HG02623 (cell line): ENCODE measurements at regions not wholly inside any gene's neighbourhood (a gene's known extent, or its start where the extent isn't known, plus 50 kb on each side); places are given as distances from the start of the nearest gene placed in this dataset.

Source experiments
- ATAC-seq: cut with Tn5 transposase; IDR thresholded peaks from one replicate; pipeline ENCODE4 v1.9.1; 2021; ENCODE audit warnings: moderate library complexity; ENCODE audit not compliant: unreplicated experiment

DNA sequence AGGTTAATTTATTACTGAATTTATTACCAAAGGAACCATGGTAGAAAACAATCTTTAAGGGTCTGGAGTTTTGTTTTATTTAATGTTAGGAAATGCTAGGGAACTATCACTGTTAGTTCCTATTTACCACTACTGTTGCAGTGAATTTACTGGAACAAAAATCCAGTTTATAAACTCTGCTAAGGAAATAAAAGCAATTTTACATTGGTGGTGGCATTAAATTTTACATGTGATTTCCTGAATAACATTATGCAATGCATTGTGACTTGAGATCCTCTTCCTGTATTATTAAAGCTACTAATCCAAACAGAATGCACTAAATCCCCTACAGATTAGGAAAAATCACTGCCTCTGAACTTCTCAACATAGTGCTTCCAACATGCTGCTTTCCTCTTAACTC is 599.5 kb upstream of the PTGER4 start:
- ATAC-seq: no peak

DNA sequence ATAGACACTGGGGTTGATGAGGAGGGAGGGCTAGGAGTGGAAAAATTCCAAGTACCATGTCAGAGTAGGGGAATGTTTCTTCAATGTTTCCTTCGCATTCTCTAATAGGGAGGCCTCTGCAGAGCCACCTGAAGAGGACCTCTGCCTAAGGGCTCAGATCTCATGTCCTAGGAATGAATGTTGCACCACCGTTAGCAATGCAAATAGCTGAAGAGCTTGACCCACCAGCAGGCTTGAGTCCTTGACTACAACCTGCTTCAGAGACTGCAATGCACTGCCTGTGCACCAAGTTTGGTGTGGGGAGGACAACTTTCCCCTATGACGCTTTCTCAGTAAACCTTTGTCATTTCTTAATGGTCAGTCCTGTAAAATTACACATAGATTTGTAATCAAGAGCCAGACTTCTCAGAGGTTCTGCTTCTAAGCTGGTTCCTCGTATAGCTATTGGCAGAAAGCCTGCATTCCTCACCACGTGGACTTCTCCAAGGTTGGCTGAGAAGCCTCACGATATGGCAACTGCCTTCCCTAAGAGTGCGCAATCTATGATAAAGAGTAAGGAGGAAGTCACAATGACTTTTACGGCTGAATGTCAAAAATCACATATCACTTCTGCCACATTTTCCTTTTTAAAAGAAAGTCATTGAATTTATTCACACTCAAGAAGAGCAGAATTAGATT is 600.7 kb upstream of the PTGER4 start:
- ATAC-seq: no peak

DNA sequence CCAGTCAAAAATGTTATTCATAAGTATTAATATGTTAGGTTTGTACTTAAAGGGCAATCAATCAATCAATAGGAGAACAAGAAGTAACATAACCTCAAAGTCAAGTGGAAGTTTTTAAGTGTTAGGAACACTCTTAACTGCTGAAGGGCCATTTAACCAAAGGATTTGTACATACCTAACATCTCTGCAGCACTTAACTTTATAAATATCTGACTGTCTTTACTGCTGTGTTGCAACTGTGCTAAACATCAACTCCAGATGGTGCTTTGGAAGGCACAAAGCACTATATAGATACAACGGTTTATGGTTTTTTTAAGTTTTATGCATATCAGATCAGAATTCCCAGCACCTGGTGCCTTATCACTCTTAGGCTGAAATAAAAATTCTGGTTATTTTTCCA is 604.9 kb upstream of the PTGER4 start:
- no peak for ATAC-seq

DNA sequence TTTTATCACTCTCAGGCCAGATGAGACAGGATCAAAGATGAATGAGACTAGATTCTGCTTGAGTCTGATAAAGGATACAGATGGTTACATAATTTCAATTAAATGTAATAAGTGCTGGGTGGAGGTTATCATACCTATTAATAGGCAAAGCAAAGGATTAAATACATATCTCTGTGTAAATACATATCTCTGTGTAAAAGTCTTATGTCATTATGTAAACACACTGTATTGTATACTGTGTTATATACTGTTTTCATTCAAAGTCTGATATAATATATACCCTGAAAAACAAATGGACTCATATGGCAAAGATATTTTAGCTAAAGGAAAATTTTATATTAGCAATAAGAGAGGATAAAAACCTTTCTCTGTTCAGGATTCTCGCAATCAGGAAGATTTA is 605.8 kb upstream of the PTGER4 start:
- ATAC-seq: no peak

DNA sequence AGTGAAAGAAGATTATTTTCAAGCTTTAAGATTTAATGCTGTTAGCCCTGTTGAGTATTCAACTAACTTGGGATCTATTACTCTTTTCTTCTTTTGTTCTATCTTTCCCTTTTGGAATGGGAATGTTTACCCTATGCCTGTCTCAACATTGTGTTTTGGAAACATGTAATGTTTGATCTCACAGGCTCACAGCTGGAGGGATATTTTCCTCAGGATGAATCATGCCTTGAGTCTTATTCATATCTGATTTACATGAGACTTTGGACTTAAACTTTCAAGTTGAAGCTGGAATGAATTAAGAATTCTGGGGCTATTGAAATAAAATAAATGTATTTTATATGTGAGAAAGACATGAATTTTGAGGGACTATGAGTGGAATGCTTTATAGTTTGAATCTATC is 607.8 kb upstream of the PTGER4 start:
- no peak for ATAC-seq

DNA sequence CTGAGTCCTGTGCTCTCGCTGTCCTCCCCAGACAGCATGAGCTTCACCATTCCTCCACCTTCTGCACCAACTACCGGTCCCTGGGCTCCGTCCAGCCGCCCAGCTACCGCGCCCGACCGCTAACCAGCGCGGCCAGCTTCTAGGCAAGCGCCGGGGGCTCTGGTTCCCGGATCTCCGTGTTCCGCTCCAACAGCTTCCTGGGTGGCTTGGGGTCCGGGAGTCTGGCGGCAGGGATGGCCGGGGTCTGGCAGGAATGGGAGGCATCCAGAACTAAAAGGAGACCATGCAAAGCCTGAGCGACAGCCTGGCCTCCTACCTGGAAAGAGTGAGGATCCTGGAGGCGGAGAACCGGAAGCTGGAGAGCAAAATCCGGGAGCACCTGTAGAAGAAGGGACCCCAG is 613.1 kb upstream of the PTGER4 start:
- no peak for ATAC-seq

DNA sequence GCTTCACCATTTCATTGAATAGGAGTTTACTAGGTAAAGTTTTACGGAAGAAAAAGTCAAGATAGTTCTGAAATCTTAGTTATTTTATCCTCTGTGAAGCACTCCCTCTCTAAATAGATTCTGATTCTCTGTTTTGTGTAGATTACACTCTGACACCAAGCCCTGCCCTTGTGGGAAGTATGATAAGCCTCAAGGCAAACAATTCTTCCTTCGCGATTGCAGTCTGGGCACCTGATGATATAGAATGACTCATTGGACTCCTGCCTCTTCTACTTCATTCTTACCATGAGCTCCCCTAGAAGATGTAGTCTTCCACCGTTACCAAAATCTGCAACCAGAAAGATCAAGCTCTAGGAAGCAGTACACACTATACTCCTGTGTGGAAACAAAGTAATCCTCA is 626.9 kb upstream of the PTGER4 start:
- ATAC-seq: no peak

DNA sequence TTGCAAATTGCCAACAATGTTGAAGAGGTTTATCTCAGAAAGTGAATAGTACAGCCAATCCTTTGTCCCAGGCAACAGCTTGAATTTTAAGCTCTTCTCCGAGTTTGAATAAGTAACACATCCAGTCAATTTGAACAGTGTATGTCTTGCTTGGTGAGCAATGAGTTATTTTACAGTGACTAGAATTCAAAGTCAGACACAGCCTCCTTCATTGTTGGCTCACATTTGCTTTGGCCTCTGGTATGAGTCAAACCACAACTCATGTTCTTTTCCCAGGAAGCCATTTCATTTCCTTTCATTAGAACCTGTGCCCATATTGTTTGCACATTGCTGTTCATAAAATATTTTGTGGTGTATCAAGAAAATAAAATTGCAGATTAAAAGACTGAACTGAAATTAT is 622.0 kb upstream of the DAB2 start:
- ATAC-seq: no peak

DNA sequence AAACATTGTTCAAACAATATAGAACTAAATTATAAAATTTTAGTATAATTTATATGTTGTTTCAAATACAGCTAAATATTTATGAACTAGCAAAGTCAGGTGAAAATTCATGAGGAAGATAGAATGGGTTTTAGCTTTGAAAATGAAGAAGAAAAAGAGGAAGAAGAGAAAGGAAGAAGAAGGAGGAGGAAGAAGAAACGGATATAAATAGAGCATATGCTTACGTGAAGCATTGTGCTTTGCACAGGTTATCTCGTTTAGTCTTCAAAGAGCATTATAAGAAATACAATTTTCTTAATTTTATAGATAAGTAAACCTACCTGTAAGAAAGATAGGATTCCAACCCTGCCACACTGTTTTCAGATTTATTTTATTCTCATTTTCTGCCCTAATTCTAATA is 620.6 kb upstream of the DAB2 start:
- ATAC-seq: no peak

DNA sequence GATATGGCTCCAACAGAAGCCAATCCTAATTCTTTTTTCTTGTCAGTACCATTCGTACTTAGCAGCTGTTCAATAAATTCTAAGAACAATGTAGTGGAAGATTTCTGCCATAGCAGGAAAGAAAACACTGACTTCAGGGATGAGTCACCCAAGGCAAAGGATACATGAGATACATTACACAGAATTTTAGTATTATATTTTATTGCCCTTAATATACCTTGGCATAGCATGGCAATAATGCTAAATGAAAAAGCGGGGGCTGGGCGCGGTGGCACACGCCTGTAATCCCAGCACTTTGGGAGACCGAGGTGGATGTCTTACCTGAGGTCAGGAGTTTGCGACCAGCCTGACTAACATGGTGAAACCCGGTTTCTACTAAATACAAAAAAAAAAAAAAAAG is 619.1 kb upstream of the DAB2 start:
- ATAC-seq: no peak

DNA sequence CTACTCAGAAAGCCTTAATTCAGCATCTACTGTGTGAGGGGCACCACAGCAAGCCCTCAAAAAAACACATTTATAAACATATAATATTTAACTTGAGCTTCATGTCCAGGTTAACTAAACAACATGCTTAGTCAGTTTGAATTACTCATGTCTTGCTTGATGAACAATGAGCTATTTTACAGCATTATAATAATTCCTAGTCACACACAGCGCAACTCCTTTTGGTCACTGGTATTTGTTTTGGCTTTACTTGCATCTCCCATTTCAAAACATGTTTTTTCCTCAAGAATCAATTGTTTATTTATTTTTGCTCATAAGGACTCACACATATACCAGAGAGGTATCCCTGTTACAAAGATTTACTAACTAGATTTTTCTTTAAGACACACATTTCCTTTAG is 616.7 kb upstream of the DAB2 start:
- ATAC-seq: no peak

DNA sequence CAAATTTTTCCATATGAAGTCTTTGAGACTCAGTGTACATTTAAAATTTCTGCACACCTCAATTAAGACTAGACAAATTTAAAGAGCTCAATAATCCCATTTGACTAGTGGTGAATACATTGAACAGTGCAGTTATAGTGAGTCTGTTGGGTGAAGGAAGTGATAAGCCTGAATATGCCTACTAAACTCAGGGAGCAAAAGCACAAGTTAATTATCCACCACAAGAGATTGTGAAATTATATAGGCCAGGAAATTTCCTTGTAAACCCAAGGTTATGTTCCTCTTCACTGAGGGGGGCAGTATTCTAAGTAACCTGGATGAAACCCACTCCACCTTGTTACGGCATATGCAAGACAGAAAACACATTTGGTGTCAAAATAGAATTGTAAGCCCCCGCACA is 612.9 kb upstream of the DAB2 start:
- no peak for ATAC-seq

DNA sequence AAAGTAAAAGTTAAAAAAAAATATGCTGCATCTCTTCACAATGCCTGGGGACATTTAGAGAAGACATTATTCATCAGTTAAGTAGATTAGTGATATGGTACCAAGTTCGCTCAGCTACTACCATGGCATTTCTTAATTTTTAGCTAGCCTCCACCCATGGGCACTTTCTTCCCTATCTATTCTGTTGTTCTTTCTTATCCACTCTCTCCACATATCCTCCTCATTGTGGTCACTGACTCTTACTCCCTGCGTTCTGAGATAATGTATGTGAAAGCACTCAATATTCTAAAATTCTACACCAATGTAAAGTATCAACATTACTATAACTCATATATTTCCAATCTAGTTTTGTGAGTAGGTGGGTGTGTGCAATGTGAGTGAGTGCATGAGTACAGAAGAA is 609.7 kb upstream of the DAB2 start:
- ATAC-seq: no peak

DNA sequence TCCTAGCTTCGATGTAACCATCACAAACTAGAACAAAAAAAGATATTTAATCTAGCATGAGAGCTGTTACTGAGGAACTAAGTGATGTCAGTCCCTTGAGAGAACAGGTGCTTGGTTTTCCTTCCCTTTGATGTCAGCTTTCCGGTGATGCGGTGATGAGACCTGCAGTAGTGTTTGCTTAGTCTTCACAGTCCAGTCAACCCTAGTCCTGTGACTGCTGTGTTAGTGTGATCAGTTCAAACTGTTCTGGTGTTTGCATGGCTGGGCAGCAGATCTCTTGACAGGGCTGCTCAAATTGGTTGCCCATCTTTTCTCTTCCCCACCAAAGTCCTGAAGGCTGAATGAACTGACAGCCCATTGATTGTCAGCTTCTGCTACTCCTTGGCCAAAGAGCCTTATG is 608.6 kb upstream of the DAB2 start:
- peak; percentile 82 for ATAC-seq

DNA sequence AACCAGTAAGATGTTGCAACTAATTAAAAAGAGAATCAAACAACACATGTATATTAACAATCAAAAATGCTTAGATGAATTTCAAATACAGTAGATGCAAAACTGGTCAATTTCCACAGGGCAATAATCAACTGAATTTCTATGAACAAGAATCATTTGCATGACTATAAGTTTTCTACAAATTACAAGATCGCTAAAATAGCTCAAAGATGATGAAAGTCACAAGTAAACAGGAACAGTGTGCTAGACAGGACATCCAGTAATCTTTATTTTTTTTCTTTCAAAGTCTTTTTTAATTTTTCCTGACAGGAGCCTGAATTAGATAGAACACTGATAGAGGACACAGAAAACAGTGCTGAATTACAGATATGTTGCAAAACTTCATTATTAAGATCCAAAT is 608.2 kb upstream of the DAB2 start:
- no peak for ATAC-seq

DNA sequence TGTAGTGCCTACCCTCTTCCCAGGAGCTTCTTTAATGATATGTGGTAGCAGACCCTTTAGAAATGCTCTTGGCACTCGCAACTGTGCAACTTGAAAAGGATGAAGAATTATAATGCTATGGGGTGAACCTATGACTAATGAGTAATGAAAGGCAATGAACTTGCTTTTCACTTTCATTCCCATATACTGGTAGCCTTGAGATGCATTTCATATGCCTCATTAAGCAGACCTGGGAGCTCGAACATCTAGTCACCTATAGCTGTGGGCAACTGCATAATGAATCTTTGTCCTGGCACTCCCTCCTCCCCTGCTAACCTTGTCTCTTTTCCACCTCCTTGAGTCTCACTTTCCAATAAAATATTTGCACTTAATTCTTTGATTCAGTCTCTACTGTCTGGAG is 605.9 kb upstream of the DAB2 start:
- ATAC-seq: no peak

DNA sequence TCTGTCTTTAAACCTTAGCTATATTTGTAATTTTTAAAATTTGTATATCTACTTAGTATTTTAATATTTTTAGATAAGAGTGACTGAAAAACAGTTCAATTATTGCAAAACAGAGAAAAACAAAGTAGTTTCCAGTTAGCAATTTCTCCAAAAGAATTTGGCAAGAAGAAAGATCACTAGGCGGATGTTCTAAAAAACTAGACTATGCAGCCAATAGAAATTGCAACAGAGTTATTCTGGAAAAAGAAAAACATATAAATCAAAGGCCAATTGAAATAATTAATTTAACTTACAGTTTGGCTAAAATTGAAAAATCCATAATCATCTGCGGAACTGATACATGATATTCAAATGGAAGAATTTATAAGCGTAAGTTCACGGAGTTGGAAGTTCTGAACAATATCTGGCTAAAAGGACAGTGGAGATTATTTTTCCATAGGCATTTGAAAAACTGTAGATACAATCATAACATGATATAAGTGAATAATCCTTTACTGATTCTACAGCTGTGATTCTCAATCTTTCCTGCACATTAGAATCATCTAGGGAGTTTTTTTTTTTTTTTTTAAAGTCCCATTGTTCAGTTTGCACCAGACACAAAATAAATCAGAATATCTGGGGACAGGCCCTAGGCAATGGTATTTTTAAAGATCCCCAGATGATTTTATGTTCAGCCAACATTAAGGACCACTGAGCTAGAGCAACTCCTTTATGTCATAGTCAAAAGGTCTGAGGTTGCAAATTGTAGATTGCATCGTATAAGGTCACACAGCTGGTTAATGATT is 605.1 kb upstream of the DAB2 start:
- ATAC-seq: no peak

DNA sequence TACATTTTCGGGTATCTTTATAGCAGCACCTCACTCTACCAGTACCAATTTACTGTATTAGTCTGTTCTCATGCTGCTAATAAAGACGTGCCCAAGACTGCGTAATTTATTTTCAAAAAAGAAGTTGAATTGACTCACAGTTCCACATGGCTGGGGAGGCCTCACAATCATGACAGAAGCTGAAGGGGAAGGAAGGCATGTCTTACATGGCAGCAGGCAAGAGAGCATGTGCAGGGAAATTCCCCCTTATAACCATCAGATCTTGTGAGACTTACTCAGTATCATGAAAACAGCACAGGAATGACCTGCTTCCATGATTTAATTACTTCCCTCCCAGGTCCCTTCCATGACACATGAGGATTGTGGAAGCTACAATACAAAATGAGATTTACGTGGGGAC is 602.6 kb upstream of the DAB2 start:
- ATAC-seq: no peak

DNA sequence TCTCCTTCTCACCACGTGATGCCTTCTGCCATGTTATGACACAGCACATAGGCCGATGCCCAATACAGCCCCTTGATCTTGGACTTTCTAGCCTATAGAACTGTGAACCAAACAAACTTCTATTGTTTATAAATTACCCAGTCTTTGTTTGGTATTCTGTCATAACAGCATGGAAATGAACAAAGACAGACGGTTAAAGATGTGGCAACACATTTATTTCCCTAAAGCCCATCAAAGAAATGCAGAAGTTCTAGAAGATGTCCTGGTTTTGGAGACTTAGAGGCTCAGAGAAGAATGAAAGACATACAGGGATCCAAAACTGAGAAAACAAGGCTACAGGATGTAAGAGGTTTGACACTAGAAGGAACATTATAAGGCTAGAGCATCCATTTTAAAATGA is 600.8 kb upstream of the DAB2 start:
- no peak for ATAC-seq

DNA sequence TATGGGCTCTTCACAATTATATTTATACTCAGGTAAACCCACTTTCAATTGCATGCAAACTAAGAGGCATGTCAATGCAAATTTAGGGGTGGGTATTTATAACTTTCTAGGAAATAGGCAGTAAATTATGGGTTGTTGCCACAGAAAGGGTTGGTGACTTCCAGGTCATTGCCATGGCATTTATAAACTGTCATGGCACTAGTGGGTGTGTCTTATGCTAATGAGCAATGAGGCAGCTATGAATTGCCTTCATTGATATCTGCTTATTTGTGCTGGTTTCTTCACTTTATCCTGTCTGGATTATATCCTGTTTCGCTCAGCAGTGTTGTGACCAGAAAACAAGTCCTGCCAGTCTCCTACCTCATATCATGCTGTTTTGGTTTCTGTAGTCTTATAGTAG is 597.3 kb upstream of the DAB2 start:
- ATAC-seq: no peak

DNA sequence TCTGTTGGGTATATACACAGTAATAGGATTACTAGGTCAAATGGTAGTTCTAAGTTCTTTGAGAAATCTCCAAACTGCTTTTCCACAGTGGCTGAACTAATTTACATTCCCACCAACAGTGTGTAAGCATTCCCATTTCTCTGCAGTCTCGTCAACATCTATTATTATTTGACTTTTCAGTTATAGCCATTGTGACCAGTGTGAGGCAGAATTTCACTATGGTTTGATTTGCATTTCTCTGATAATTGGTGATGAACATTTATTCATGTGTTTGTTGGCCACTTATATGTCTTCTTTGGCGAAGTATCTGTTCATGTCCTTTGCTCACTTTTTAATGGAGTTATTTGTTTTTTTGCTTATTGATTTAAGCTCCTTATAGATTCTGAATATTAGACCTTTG is 596.2 kb upstream of the DAB2 start:
- ATAC-seq: no peak

DNA sequence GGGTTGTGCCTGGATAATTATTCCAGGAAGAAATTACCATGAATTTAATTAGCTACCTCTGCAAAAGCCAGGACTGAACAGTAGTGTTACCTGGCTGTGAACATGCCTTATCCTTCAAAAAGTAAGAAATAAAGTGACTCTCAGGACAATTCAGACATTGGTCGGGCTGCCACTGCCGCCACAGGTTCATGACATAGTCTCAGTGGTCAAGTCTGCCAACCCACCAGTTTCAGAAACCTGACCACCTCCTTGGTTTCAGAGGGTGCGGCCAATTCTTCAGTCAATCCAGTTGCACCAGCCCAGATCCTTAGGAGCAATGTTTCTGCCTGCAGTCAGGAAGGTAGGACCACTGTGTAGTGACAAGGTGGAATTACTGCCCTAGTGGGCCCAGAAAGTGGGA is 593.1 kb upstream of the DAB2 start:
- ATAC-seq: no peak

DNA sequence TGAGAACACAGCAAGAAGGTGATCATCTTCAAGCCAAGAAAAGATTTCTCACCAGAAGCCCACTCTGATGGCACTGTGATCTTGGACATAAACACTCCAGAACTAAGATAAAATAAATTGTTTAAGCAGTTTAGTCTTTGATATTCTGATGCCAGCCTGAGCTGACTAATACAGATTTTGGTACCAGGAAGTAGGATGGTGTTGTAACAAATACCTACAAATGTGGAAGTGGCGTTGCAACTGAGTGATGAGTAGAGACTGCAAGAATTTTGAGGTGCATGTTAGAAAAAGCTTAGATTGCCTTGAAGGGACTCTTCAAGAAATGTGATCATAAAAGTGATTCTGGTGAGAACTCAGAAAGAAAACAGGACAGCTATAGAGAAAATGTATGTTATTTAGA is 592.4 kb upstream of the DAB2 start:
- ATAC-seq: no peak
